ENCODE measurements at regions not wholly inside any gene's neighbourhood (a gene's known extent, or its start where the extent isn't known, plus 50 kb on each side); places are given as distances from the start of the nearest gene placed in this dataset.

DNA sequence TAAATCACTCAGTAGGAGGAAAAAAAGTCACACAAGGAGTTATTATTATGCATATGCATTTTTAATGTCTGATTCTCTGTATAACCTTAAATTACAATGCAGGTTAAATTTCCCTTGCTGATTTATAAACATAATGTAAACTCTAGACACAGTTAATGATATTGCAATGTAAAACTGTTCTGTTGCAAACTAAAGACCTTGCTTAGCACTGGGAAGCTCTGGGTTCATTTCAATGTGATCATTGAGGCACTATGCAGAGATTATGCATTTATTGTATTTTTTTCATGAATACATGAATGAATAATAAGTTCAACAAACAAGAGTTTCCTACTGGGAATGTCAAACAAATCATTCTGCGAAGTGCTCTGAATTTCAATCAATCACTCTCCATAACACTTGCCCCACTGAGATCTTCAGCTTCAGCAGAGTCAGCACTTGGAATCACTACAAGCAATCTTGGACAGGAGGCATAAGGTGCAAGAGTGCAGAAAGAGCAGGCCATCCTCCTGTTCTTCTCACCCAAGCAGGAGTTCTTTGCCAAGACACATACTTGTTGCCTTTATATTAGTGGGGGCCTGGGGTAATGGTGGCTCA is 232.1 kb downstream of the CSNK1G3 start:
- H3K9me3 ChIP-seq (ENCODE audit: control insufficient read depth in 2 of 2, low read length in 2 of 2): no peaks in the 10 kb centered on the region
- H3K4me1 ChIP-seq (ENCODE audit: control insufficient read depth, insufficient read depth, low read length): no peaks in the 10 kb centered on the region
- H3K4me3 ChIP-seq (ENCODE audit: low read length in 2 of 2): no peak overlapping the region
- H3K9ac ChIP-seq (ENCODE audit: low read length in 2 of 2): no peak overlapping the region
- H3K27me3 ChIP-seq (ENCODE audit: control insufficient read depth in 1 of 2, insufficient read depth in 2 of 2, low read length in 2 of 2): no peaks in the 10 kb centered on the region
- no peaks in the 10 kb centered on the region for H3K36me3 ChIP-seq (ENCODE audit: control insufficient read depth in 2 of 2, insufficient read depth in 2 of 2, low read length in 2 of 2)
- no peak overlapping the region for H3K27ac ChIP-seq (ENCODE audit: low read length)

DNA sequence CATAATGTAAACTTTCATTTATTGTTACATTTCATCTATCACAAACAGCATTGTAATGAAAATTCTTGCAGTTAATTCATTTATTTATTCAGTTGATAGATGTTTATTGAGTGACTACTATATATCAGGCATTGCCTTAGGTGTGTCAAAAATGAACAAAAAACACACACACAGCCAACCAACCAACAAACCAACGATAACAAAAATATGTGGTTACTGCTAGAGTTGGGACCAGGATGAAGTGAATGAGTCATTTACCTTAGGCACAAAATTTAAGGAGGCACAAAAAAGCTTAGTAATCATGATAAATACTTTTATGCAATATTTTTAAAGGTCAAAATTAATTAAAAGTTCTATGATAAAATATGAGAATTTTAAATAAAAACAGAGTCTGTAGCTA is 223.4 kb downstream of the CSNK1G3 start:
- H3K9ac ChIP-seq (ENCODE audit: low read length in 2 of 2): no peak overlapping the region
- no peaks in the 10 kb centered on the region for H3K36me3 ChIP-seq (ENCODE audit: control insufficient read depth in 2 of 2, insufficient read depth in 2 of 2, low read length in 2 of 2)
- no peak overlapping the region for H3K27ac ChIP-seq (ENCODE audit: low read length)
- no peaks in the 10 kb centered on the region for H3K27me3 ChIP-seq (ENCODE audit: control insufficient read depth in 1 of 2, insufficient read depth in 2 of 2, low read length in 2 of 2)
- H3K4me3 ChIP-seq (ENCODE audit: low read length in 2 of 2): no peak overlapping the region
- H3K9me3 ChIP-seq (ENCODE audit: control insufficient read depth in 2 of 2, low read length in 2 of 2): peaks cover 0 to 3% of the 10 kb centered on the region in 2 donors
- no peaks in the 10 kb centered on the region for H3K4me1 ChIP-seq (ENCODE audit: control insufficient read depth, insufficient read depth, low read length)

DNA sequence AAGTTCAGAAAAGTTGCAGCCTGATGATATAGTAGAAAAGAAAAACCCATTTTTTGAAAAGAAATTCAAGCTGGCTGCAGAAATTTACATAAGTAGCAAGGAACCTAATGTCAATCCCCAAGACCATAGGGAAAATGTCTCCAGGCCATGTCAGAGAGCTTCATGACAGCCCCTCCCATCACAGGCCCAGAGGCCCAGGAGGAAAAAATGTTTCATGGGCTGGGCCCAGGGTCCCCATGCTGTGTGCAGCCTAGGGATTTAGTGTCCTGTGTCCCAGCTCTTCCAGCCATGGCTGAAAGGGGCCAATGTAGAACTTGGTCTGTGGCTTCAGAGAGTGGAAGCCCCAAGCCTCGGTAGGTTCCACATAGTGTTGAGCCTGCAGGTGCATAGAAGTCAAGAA is 220.3 kb downstream of the CSNK1G3 start:
- H3K9me3 ChIP-seq (ENCODE audit: control insufficient read depth in 2 of 2, low read length in 2 of 2): peaks cover 0 to 3% of the 10 kb centered on the region in 2 donors
- H3K27ac ChIP-seq (ENCODE audit: low read length): no peak overlapping the region
- no peaks in the 10 kb centered on the region for H3K4me1 ChIP-seq (ENCODE audit: control insufficient read depth, insufficient read depth, low read length)
- no peak overlapping the region for H3K4me3 ChIP-seq (ENCODE audit: low read length in 2 of 2)
- H3K36me3 ChIP-seq (ENCODE audit: control insufficient read depth in 2 of 2, insufficient read depth in 2 of 2, low read length in 2 of 2): no peaks in the 10 kb centered on the region
- H3K27me3 ChIP-seq (ENCODE audit: control insufficient read depth in 1 of 2, insufficient read depth in 2 of 2, low read length in 2 of 2): no peaks in the 10 kb centered on the region
- no peak overlapping the region for H3K9ac ChIP-seq (ENCODE audit: low read length in 2 of 2)

DNA sequence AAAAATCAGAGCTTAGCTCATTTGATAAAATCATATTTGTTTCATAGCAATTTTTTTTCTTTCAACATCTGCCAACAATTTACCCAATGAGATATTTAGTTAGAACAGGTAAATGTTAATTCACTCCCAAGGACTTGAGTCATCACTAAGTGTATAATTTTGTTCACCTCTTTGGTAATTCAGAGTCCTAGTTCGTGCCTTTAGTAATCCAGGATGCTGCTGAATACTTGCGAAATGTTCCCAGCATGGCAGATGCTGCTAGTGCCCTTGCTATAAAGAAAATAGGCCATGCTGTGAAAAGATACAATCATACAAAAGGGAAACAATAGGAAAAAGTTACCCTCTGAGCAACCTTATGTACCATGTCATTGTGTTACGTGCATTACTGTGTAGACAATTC is 210.5 kb downstream of the CSNK1G3 start:
- no peak overlapping the region for H3K4me3 ChIP-seq (ENCODE audit: low read length in 2 of 2)
- no peaks in the 10 kb centered on the region for H3K4me1 ChIP-seq (ENCODE audit: control insufficient read depth, insufficient read depth, low read length)
- no peak overlapping the region for H3K9ac ChIP-seq (ENCODE audit: low read length in 2 of 2)
- no peak overlapping the region for H3K27ac ChIP-seq (ENCODE audit: low read length)
- no peaks in the 10 kb centered on the region for H3K36me3 ChIP-seq (ENCODE audit: control insufficient read depth in 2 of 2, insufficient read depth in 2 of 2, low read length in 2 of 2)
- no peaks in the 10 kb centered on the region for H3K9me3 ChIP-seq (ENCODE audit: control insufficient read depth in 2 of 2, low read length in 2 of 2)
- H3K27me3 ChIP-seq (ENCODE audit: control insufficient read depth in 1 of 2, insufficient read depth in 2 of 2, low read length in 2 of 2): no peaks in the 10 kb centered on the region

GRCh38 chr5:123721675-123722276 is 209.8 kb downstream of the CSNK1G3 start:
- H3K9ac ChIP-seq (ENCODE audit: low read length in 2 of 2): no peak overlapping the region
- no peaks in the 10 kb centered on the region for H3K36me3 ChIP-seq (ENCODE audit: control insufficient read depth in 2 of 2, insufficient read depth in 2 of 2, low read length in 2 of 2)
- H3K4me3 ChIP-seq (ENCODE audit: low read length in 2 of 2): no peak overlapping the region
- H3K27me3 ChIP-seq (ENCODE audit: control insufficient read depth in 1 of 2, insufficient read depth in 2 of 2, low read length in 2 of 2): no peaks in the 10 kb centered on the region
- H3K9me3 ChIP-seq (ENCODE audit: control insufficient read depth in 2 of 2, low read length in 2 of 2): no peaks in the 10 kb centered on the region
- no peak overlapping the region for H3K27ac ChIP-seq (ENCODE audit: low read length)
- H3K4me1 ChIP-seq (ENCODE audit: control insufficient read depth, insufficient read depth, low read length): no peaks in the 10 kb centered on the region

DNA sequence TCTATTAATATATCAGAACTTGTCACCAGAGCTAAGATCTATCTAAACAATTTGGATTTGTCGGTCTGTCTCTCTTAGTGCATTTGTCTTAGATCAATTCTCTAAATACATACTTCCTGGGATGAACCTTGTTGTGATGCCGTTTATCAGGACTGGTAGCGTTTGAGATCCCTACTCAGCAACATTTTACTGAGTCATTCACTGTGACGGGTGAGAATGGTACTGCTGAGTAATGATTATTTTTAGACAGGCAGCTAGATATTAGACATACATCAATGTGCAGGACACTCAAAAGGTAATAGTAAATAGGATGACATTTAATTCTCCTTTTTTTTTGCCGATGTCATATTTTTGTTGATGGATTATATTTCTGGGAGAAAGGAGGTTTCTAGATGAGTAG is 209.0 kb downstream of the CSNK1G3 start:
- Histone ChIP-seq H3K36me3 (ENCODE audit: control insufficient read depth in 2 of 2, insufficient read depth in 2 of 2, low read length in 2 of 2) (no peaks in the 10 kb centered on the region), H3K4me1 (ENCODE audit: control insufficient read depth, insufficient read depth, low read length) (no peaks in the 10 kb centered on the region)

GRCh38 chr5:123720339-123720738 is 208.4 kb downstream of the CSNK1G3 start:
- Histone ChIP-seq H3K4me1 (ENCODE audit: control insufficient read depth, insufficient read depth, low read length) (no peaks in the 10 kb centered on the region), H3K36me3 (ENCODE audit: control insufficient read depth in 2 of 2, insufficient read depth in 2 of 2, low read length in 2 of 2) (no peaks in the 10 kb centered on the region), H3K27ac (ENCODE audit: low read length) (no peak overlapping the region), H3K9ac (ENCODE audit: low read length in 2 of 2) (no peak overlapping the region), H3K4me3 (ENCODE audit: low read length in 2 of 2) (no peak overlapping the region), H3K27me3 (ENCODE audit: control insufficient read depth in 1 of 2, insufficient read depth in 2 of 2, low read length in 2 of 2) (no peaks in the 10 kb centered on the region), H3K9me3 (ENCODE audit: control insufficient read depth in 2 of 2, low read length in 2 of 2) (no peaks in the 10 kb centered on the region)

More for the DNA sequence above, 209.0 kb downstream of the CSNK1G3 start:
- no peaks in the 10 kb centered on the region for H3K27me3 ChIP-seq (ENCODE audit: control insufficient read depth in 1 of 2, insufficient read depth in 2 of 2, low read length in 2 of 2)
- no peak overlapping the region for H3K27ac ChIP-seq (ENCODE audit: low read length)
- H3K4me3 ChIP-seq (ENCODE audit: low read length in 2 of 2): no peak overlapping the region
- H3K9ac ChIP-seq (ENCODE audit: low read length in 2 of 2): no peak overlapping the region
- no peaks in the 10 kb centered on the region for H3K9me3 ChIP-seq (ENCODE audit: control insufficient read depth in 2 of 2, low read length in 2 of 2)

GRCh38 chr5:123719004-123719403 is 207.0 kb downstream of the CSNK1G3 start:
- Histone ChIP-seq H3K4me1 (ENCODE audit: control insufficient read depth, insufficient read depth, low read length) (no peaks in the 10 kb centered on the region), H3K36me3 (ENCODE audit: control insufficient read depth in 2 of 2, insufficient read depth in 2 of 2, low read length in 2 of 2) (no peaks in the 10 kb centered on the region)

GRCh38 chr5:123718238-123718637 is 206.3 kb downstream of the CSNK1G3 start:
- Histone ChIP-seq H3K4me3 (ENCODE audit: low read length in 2 of 2) (no peak overlapping the region), H3K4me1 (ENCODE audit: control insufficient read depth, insufficient read depth, low read length) (no peaks in the 10 kb centered on the region), H3K36me3 (ENCODE audit: control insufficient read depth in 2 of 2, insufficient read depth in 2 of 2, low read length in 2 of 2) (no peaks in the 10 kb centered on the region), H3K27me3 (ENCODE audit: control insufficient read depth in 1 of 2, insufficient read depth in 2 of 2, low read length in 2 of 2) (no peaks in the 10 kb centered on the region), H3K9me3 (ENCODE audit: control insufficient read depth in 2 of 2, low read length in 2 of 2) (no peaks in the 10 kb centered on the region), H3K27ac (ENCODE audit: low read length) (no peak overlapping the region), H3K9ac (ENCODE audit: low read length in 2 of 2) (no peak overlapping the region)

More at GRCh38 chr5:123719004-123719403, 207.0 kb downstream of the CSNK1G3 start:
- H3K27ac ChIP-seq (ENCODE audit: low read length): no peak overlapping the region
- H3K27me3 ChIP-seq (ENCODE audit: control insufficient read depth in 1 of 2, insufficient read depth in 2 of 2, low read length in 2 of 2): no peaks in the 10 kb centered on the region
- H3K9me3 ChIP-seq (ENCODE audit: control insufficient read depth in 2 of 2, low read length in 2 of 2): no peaks in the 10 kb centered on the region
- no peak overlapping the region for H3K9ac ChIP-seq (ENCODE audit: low read length in 2 of 2)
- no peak overlapping the region for H3K4me3 ChIP-seq (ENCODE audit: low read length in 2 of 2)

GRCh38 chr5:123717139-123717538 is 205.2 kb downstream of the CSNK1G3 start:
- no peaks in the 10 kb centered on the region for H3K9me3 ChIP-seq (ENCODE audit: control insufficient read depth in 2 of 2, low read length in 2 of 2)
- no peaks in the 10 kb centered on the region for H3K4me1 ChIP-seq (ENCODE audit: control insufficient read depth, insufficient read depth, low read length)
- no peaks in the 10 kb centered on the region for H3K36me3 ChIP-seq (ENCODE audit: control insufficient read depth in 2 of 2, insufficient read depth in 2 of 2, low read length in 2 of 2)
- no peaks in the 10 kb centered on the region for H3K27me3 ChIP-seq (ENCODE audit: control insufficient read depth in 1 of 2, insufficient read depth in 2 of 2, low read length in 2 of 2)
- no peak overlapping the region for H3K9ac ChIP-seq (ENCODE audit: low read length in 2 of 2)
- H3K27ac ChIP-seq (ENCODE audit: low read length): no peak overlapping the region
- no peak overlapping the region for H3K4me3 ChIP-seq (ENCODE audit: low read length in 2 of 2)

DNA sequence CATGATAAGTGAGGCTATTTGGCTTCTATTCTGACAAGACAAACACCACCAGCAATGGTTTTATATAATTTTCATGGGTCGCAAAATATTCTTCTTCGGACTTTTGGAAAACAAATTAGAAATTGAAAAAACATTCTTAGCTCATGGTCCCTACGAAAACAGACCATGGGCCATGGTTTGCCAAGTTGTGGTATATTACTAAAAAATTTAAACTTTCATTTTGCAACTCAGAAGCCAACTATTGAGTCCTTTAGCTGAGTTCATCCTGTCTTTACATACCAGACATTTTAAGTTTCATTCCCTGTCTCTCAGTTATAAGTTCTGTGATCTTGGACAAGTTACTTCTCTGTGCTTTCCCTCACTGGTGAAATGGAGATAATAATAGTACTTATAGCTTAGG is 198.1 kb downstream of the CSNK1G3 start:
- H3K27ac ChIP-seq (ENCODE audit: low read length): no peak overlapping the region
- no peaks in the 10 kb centered on the region for H3K4me1 ChIP-seq (ENCODE audit: control insufficient read depth, insufficient read depth, low read length)
- H3K36me3 ChIP-seq (ENCODE audit: control insufficient read depth in 2 of 2, insufficient read depth in 2 of 2, low read length in 2 of 2): no peaks in the 10 kb centered on the region
- no peaks in the 10 kb centered on the region for H3K27me3 ChIP-seq (ENCODE audit: control insufficient read depth in 1 of 2, insufficient read depth in 2 of 2, low read length in 2 of 2)
- H3K4me3 ChIP-seq (ENCODE audit: low read length in 2 of 2): no peak overlapping the region
- H3K9ac ChIP-seq (ENCODE audit: low read length in 2 of 2): no peak overlapping the region
- peaks cover 0 to 4% of the 10 kb centered on the region in 2 donors for H3K9me3 ChIP-seq (ENCODE audit: control insufficient read depth in 2 of 2, low read length in 2 of 2)

Measured in stomach smooth muscle (tissue), 2 donors.